Muscle of back (tissue), 3 donors: ENCODE measurements at regions not wholly inside any gene's neighbourhood (a gene's known extent, or its start where the extent isn't known, plus 50 kb on each side); places are given as distances from the start of the nearest gene placed in this dataset.

Experiments
- DNase-seq, 3 donors: peaks; one replicate each; pipeline versions ENCODE4 v3.0.0 to v3.0.0-alpha.2; 2013

- DNase-seq = no peak
Measured at GRCh38 chr1:194342484-194343262, 1156.3 kb upstream of the B3GALT2 start.

GRCh38 chr1:194341587-194341986 lies 1155.2 kb upstream of the B3GALT2 start:
- no peak for DNase-seq

- DNase-seq = no peak
Measured at GRCh38 chr1:194339471-194339870, 1153.1 kb upstream of the B3GALT2 start.

- DNase-seq = no peak
Measured at GRCh38 chr1:194338241-194338948, 1152.0 kb upstream of the B3GALT2 start.

GRCh38 chr1:194333240-194333639 lies 1146.8 kb upstream of the B3GALT2 start:
- no peak for DNase-seq

GRCh38 chr1:194331758-194332157 lies 1145.3 kb upstream of the B3GALT2 start:
- DNase-seq = no peak

GRCh38 chr1:194322751-194323150 lies 1136.3 kb upstream of the B3GALT2 start:
- DNase-seq = no peak

- DNase-seq = no peak
Measured at GRCh38 chr1:194318790-194319280, 1132.4 kb upstream of the B3GALT2 start.

GRCh38 chr1:194309697-194310096 lies 1123.3 kb upstream of the B3GALT2 start:
- no peak for DNase-seq

- no peak for DNase-seq
Measured at GRCh38 chr1:194309269-194309668, 1122.9 kb upstream of the B3GALT2 start.

GRCh38 chr1:194300776-194301175 lies 1114.4 kb upstream of the B3GALT2 start:
- no peak for DNase-seq

GRCh38 chr1:194300340-194300739 lies 1113.9 kb upstream of the B3GALT2 start:
- DNase-seq = no peak

- no peak for DNase-seq
Measured at GRCh38 chr1:194298007-194298598, 1111.7 kb upstream of the B3GALT2 start.

- DNase-seq = no peak
Measured at GRCh38 chr1:194297094-194297493, 1110.7 kb upstream of the B3GALT2 start.

- peak in 1 of 3 donors; percentile 2 for DNase-seq
Measured at GRCh38 chr1:194296201-194296600, 1109.8 kb upstream of the B3GALT2 start.

GRCh38 chr1:194295685-194296084 lies 1109.3 kb upstream of the B3GALT2 start:
- peak in 2 of 3 donors; percentile 5 to 7 for DNase-seq

GRCh38 chr1:194293851-194294405 lies 1107.5 kb upstream of the B3GALT2 start:
- peak in 1 of 3 donors; percentile 7 for DNase-seq

GRCh38 chr1:194292966-194293365 lies 1106.6 kb upstream of the B3GALT2 start:
- no peak for DNase-seq

- DNase-seq = no peak
Measured at GRCh38 chr1:194289569-194290266, 1103.3 kb upstream of the B3GALT2 start.

GRCh38 chr1:194288238-194288637 lies 1101.8 kb upstream of the B3GALT2 start:
- no peak for DNase-seq

- no peak for DNase-seq
Measured at GRCh38 chr1:194281376-194281775, 1095.0 kb upstream of the B3GALT2 start.

GRCh38 chr1:194280463-194280862 lies 1094.0 kb upstream of the B3GALT2 start:
- no peak for DNase-seq
